OCI-M2 (cell line): ENCODE measurements at regions not wholly inside any gene's neighbourhood (a gene's known extent, or its start where the extent isn't known, plus 50 kb on each side); places are given as distances from the start of the nearest gene placed in this dataset.
"Not testable (repeated sequence)": the region's sequence is repeated elsewhere in the genome, so short reads cannot be mapped to it uniquely, and the experiment has no call there.

ENCODE experiments used
- DNase-seq: peaks from one replicate; lab custom pipeline; 2025; ENCODE audit not compliant: unreplicated experiment; lab: John Stamatoyannopoulos, UW

DNA sequence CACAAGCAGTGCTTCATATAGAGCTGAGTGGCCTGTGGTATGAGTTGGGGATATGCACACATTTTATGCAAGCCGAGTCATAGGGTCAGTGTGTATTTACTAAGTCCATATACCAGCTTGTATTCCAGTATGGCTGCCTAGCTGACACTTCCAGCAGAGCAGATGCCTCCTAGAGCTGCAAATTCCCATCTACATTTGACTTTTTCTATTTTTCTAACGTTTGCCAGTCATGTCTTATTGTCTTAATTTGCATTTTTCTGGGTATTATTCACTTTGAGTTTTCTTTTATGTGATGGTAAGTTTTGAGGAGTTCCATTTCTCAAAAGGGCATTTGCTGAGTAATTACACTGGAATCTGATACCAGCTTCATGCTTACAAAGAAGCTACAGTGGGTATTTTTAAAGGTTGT is 334.5 kb upstream of the CDH2 start:
- no peak for DNase-seq

DNA sequence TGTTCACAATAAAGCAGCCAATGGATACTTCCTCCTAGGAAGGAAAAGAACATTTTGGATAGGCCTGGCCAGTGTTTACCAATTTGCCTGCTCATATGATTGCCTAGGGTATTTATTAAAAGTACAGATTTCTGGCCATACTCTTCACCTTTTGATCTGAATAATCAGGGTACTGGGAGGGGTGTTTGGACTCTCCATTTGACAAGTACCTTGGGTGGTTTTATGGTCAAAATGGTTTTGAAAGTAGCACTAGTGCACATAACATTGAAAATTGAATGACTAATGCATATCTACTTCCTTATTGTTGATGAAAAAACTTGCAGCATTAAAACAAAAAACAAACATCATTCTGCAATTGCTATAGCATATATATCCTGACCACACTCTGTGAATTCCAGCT is 333.3 kb upstream of the CDH2 start:
- no peak for DNase-seq

DNA sequence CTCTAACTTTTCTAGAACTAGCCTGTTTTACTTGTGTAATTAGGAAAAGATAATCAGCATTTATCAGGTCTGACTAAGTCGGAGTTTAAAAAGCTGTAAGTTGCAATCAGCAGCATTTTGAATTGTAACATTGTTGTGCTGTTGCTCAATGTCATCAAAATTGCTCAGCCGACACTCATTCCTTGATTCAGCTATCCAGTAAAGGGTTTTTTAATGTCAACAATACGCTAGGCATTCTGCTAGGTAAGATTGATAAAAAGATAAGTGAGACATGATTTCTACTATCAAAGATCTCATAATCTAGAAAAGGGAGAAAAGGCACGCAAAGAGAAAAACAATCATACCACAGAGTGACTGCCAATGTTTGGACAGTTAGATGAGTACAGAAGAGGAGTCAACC is 327.1 kb upstream of the CDH2 start:
- no peak for DNase-seq

DNA sequence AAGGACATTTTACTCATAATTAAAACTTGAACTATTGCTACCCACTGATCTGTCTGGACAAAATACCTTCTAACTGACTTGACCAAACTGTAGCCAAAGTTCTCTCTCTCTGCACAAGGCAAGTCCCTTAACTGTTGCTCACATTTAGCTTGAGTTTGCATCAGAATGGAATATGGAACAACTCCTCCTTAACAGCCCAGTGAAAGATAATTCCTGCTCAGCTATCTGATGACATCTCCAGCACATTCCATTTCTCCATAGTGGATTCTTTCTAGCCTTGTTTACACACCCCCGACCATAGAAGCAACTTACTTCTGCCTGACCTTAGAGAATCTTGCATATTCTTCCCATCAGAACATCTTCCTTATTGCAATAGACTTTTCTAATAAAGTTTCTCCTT is 317.2 kb upstream of the CDH2 start:
- no peak for DNase-seq

DNA sequence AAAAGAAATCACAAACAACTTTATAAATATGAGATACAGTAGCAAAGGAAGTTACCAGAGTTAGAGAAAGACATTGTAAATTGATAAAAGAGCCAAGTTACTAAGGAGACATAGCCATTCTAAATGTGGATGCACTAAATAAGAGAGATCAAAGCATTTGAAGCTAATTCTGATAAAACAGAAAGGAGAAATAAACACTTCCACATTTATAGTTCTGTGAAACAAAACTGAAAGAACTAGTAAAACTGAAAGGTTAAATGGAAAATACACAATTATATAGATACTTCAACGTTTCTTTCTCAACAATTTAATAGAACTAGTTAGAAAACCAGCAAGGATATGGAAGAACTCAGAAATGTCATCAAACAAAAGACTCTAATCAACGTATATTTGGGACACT is 309.0 kb upstream of the CDH2 start:
- no peak for DNase-seq

DNA sequence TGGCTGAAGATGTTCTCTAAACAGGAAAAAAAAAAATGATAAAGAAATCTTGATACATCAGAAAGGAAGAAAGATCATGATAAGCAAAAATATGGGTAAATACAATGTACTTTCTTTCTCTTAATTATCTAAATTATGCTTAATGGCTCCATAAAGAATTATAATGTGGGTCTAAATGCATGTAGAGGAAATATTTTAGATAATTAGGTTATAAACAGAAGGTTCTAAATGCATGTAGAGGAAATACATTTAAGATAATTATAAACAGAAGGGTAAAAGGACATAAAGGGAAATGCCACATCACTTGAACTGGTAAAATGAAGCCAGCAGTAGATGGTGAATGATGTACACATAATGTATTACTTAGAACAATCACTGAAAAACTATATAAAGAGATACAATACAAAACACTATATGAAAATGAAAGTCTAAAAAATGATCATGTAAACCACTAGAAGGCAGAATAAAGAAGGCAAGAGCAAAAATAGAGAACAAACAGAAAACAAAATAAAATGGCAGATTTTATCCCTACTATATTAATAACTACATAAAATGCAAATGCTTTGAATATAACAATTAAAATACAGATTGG is 308.4 kb upstream of the CDH2 start:
- no peak for DNase-seq

DNA sequence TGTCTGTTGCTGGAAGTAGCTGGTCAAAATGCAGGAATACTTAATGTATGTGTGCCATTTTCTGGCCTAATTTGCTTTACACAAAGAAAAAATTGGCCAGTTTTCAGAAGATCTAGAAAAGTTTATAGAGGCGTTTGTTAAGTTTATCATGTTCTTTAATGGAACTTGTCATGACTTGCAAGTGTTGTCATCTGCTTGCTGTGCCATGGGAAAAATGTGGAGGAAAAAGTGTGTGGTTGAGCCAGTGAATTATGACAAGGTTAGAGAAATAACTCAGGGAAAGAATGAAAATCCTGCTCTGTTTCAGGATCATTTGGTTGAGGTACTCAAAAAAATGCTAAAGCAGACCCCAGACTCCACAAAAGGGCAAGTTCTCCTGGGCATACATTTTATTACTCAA is 301.6 kb upstream of the CDH2 start:
- DNase-seq: no peak

DNA sequence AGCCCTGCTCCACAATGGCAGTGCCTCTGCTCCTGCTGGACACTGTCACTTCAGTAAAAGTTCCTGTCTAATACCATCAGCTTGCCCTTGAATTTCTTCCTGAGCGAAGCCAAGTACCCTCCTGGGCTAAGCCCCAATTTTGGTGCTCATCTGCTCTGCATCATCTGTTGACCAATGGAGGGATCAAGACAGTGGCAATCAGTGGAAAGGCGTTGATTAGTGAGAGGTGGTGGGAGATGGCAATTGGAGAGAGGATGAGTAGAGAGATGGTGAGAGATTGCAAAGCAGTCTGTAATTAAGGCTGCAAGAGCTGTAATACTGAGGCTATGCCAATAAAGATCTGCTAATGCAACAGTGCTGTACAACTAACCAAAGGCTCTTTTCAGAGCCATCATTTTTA is 299.4 kb upstream of the CDH2 start:
- DNase-seq: no peak

DNA sequence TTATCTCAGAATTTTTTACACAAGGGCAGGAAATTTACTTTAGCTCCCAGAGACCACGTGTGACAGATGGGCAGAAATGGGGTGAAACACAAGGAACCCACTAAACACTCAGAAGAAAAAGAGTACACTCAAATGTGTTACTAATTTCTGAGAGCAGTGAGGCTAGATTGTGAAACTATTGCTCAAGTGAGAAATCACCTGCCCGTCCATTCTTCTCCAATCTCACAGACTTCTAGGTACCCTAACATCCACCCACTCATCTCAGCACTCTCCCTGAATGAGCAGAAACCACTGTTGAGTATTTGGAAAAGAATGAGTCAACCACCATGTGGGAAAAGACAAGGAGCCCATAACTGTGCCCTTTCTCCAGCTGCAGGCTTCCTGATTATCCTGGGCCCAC is 293.0 kb upstream of the CDH2 start:
- no peak for DNase-seq

DNA sequence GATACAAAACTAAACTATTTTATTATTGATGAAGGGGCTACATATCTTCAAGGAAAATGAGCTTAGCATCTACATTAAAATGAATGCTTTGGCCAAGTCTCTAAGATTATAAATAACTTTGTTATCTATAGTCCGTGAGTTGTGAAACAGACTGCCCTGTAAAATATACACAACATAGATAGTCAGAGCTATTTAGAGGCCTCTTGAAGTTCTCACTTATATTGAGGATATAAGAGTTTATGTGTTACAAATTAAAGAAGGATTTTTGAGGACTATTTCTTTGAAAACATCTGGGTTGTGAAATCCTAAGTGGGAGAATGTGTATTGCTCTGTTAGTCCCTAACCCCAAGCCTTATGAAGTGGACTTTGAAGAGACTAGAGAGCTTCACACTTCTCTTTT is 292.0 kb upstream of the CDH2 start:
- no peak for DNase-seq

DNA sequence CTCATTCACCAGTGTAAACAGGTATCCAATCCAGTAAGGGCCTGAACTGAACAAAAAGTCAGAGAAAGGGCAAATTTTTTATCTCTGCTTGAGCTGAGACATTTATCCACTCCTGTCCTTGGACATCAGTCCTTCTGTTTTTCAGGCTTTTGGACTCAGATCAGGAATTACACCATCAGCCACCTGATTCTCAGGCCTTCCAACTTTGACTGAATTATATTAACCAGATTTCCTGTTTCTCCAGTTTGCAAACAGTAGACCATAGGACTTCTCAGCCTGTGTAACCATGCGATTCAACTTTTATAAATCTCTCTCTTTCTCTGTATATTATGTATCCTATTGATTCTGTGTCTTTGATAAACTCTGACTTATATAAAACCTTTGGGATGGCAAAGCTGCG is 289.3 kb upstream of the CDH2 start:
- no peak for DNase-seq

DNA sequence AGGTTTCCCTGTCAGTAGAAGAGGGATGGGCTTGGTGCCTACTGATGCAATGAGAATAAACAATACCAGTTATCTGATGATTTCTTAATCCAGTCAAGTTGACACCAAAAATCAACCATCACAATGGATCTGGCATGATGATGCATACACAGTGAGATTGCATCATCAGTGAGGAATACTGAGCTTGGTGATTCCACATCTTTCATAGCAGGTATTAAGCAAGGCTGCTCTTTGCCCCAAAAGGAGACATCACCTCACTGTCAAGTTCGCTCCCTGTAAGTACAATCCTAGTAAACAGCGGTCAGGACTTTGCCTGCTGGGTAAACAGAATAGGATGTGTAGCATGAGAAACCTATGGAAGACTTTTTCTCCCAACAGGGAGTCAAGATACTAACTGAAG is 282.7 kb upstream of the CDH2 start:
- no peak for DNase-seq

DNA sequence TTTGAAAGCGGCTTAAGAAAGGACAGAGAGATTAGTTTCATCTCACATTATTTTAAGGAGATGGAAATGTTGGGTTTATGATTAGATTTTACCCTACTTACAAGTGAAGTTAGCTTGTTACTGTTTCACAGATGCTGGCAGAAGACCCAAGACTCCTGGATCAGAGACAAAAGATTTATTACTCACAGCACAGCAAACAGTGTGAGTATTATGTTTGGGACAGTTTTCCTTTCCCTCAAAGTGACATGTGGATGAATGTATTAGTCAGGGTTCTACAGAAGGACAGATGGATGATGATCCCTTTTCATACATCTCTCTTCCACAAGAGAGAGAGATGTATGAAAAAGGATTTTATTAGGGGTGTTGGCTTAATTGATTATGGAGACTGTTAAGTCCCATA is 281.8 kb upstream of the CDH2 start:
- no peak for DNase-seq

DNA sequence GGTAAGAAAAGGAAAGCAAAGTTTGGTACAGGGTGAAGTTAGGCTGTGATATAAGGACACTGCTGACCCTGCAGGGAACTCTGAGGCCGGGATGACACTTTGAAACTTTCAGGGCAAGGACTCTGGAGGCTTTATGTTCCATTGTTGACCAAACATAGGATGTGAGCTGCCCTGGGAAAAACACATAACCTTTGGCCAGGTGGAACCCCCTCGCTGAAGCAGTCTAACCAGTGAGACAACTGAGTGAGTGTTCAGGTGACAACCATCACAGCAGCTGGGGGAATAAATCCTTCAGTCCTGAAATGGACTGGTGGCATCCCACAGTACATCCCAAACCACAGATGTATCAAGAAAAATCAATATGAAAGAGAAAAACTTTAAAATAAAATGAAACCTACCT is 280.9 kb upstream of the CDH2 start:
- DNase-seq: no peak

DNA sequence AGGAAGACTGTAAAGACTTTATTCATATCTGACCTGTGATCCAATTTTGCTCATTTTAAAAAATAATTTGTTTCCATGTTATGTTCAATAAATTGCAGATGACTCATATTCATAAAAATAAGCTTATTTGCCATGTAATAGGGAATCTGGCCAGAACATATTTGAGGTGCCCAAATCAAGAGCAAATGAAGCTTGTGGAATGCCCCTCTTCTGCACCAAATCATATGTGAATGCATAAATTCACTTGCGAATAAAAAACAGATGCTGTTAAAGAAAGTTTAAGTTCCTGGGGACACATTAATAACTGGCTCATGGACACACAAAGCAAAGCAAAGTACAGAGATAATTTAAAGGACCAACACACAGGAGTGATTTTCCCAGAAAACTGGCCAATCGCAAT is 279.0 kb upstream of the CDH2 start:
- DNase-seq: no peak

DNA sequence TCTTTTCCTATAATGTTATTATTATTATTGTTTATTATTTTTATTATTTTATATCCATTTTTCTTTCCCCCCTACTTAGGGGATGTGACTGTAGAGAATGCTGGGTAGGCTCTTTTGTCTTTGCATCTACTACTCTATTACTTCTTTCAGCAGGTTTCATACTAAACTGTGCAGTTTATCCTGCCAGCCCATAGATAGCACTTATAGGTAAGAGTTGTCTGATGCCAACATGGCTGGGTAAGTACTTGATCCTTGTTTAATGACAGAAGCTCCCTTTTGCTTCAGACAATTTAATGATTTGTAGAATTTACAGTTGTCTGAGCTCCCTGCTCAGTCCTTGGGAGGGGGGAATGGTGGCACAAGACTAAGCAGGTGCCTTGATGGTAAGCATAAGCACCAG is 262.9 kb upstream of the CDH2 start:
- no peak for DNase-seq

DNA sequence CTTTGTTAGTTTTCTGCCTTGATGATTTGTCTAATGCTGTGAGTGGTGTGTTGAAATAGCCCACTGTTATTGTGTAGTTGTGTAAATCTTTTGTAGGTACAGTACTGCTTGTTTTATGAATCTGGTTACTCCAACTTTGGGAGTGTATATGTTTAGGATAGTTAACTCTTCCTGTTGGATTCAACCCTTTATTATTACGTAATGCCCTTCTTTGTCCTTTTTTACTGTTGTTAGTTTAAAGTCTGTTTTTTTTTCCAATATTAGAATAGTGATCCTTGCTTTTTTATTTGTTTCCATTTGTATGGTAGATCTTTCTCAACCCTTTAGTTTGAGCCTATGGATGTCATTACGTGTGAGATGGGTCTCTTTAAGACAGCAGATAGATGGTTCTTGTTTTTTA is 261.5 kb upstream of the CDH2 start:
- DNase-seq: no peak

DNA sequence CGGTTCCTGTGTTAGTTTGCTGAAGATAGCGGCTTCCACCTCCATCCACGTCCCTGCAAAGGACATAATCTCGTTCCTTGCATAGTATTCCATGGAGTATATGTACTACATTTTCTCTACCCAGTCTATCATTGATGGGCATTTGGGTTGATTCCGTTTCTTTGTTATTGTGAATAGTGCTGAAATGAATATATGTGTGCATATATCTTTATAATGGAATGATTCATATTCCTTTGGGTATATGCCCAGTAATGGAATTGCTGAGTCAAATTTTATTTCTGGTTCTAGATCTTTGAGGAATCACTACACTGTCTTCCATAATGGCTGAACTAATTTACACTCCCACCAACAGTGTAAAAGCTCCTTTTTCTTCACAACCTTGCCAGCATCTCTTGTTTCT is 255.4 kb upstream of the CDH2 start:
- DNase-seq: no peak

DNA sequence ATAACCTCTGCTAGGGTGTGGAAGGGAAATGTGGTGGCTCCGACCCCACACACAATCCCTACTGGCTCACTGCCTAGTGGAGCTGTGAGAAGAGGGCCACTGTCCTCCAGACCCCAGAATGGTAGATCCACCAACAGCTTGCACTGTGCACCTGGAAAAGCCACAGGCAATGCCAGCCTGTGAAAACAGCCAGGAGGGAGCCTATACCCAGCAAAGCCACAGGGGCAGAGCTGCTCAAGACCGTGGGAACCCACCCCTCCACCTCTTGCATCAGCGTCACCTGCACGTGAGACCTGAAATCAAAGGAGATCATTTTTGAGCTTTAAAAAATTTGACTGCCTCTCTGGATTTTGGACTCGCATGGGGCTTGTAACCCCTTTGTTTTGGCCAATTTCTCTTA is 249.0 kb upstream of the CDH2 start:
- no peak for DNase-seq

DNA sequence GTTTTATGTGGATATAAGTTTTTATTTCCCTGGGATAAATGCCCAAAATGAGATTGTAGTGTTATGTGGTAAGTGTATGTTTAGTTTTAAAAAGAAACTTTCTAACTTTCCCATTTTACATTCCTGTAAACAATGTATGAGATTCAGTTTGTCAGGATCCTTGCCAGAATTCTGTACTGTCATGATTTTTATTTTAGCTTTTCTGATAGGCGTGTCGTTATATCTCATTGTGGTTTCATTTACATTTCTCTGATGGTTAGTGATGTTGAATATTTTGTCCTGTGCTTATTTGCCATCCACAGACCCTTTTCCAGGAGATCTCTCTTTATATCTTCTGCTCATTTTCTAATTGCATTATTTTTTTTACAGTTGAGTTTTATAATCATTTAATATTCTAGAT is 245.6 kb upstream of the CDH2 start:
- no peak for DNase-seq

DNA sequence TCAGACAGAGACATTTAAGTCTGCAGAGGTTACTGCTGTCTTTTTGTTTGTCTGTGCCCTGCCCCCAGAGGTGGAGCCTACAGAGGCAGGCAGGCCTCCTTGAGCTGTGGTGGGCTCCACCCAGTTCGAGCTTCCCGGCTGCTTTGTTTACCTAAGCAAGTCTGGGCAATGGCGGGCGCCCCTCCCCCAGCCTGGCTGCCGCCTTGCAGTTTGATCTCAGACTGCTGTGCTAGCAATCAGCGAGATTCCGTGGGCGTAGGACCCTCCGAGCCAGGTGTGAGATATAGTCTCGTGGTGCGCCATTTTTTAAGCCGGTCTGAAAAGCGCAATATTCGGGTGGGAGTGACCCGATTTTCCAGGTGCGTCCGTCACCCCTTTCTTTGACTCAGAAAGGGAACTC is 245.0 kb upstream of the CDH2 start:
- not testable (repeated sequence) for DNase-seq

DNA sequence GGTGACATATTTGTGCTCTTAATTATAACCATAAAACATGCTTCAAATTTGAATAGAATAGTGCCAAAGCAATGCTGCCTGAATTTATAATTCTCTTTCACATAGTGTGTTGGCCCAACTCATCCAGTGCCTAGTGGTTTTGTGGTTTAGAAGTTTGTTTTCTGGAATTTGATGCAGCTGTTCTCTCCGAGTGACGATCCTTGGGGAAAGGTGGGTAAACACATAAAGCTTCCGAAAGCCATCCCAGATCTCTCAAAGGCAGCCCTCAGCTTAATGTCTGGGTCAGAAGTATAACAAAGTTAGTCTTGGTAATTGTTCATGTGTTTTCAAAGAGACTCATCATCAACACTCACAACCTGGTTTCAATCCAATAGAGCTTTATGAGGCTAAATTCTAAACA is 235.6 kb upstream of the CDH2 start:
- DNase-seq: no peak

DNA sequence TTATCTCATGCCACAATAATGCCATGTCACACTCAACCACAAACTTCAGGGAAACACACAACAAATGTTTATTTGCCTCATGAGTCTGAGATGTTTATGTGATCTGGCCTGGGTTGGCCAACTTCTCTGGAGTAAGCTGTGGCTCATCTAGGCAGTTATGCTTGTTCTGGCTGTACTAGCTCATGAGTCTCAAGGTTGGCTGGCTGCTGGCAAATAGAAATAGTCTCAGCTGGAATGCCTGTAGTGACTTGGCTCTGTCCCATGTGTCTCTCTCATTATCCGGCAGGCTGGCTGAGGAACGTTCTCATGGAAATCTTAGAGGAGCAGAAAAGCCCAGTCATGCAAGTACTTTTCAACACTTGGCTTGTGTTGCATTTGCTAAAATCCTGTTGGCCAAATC is 234.9 kb upstream of the CDH2 start:
- no peak for DNase-seq

DNA sequence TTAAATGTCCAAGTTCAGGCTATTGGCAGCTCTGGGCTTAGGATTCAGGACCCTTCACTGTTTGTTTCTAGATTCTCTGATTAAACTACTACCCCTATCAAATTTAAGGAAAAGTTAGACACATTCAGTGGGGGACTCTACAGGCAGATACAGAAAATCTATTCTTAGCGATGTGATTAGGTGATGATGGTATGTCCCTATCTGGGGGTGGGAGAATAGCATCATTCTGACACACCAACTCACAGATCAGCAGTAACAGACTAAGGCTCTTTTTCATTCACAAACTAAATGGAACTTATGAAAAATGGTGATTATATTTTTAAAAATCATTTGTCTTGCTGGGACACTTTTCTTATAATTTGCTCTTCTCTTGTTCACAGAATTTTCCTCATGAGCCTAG is 232.9 kb upstream of the CDH2 start:
- no peak for DNase-seq
